Psoas muscle (tissue), 7 donors: ENCODE measurements at regions not wholly inside any gene's neighbourhood (a gene's known extent, or its start where the extent isn't known, plus 50 kb on each side); places are given as distances from the start of the nearest gene placed in this dataset.

Experiments
- ATAC-seq, 4 donors: fragments of 200-7000 bp; cut with Tn5 transposase; one replicate each; pipeline ENCODE4 v1.9.1; 2020; ENCODE audit warnings: moderate library complexity in 3 of 4, mild to moderate bottlenecking in 2 of 4
- DNase-seq, 2 donors: peaks; one replicate each; pipeline ENCODE4 v3.0.0-alpha.2; 2020
- H3K27ac ChIP-seq: fragments of 200-600 bp; one replicate; pipeline ENCODE4 v1.8.0; 2022
- H3K27me3 ChIP-seq, 3 donors: fragments of 200-600 bp in 1 of 3; one replicate each; pipeline versions ENCODE4 v1.6.1 to v1.8.0; 2013 to 2022; ENCODE audit warnings: low read length in 2 of 3, mild to moderate bottlenecking in 2 of 3, moderate library complexity in 1 of 3; ENCODE audit not compliant: insufficient read depth in 3 of 3
- H3K36me3 ChIP-seq, 2 donors: fragments of 200-600 bp in 1 of 2; one replicate each; pipeline versions ENCODE4 v1.6.1 to v1.8.0; 2013 to 2022; ENCODE audit warnings: low read depth in 1 of 2, mild to moderate bottlenecking in 1 of 2, moderate library complexity in 1 of 2; ENCODE audit not compliant: insufficient read depth in 1 of 2
- H3K4me1 ChIP-seq: fragments of 200-600 bp; one replicate; pipeline ENCODE4 v1.8.0; 2022
- H3K4me3 ChIP-seq: fragments of 200-600 bp; one replicate; pipeline ENCODE4 v1.8.0; 2022; ENCODE audit warnings: mild to moderate bottlenecking
- H3K9me3 ChIP-seq: fragments of 200-600 bp; one replicate; pipeline ENCODE4 v1.8.0; 2022
- WGBS, 3 donors: extraction: QIAGEN DNeasy Blood & Tissue Kit; methylation state at CpG; one replicate each; pipeline versions ENCODE4 v1.1.6 to v1.1.7; 2013; 5-methylcytosine and 5-hydroxymethylcytosine counted together
- intact Hi-C, 2 donors: fragments of 100-400 bp; cut with DNase I; formaldehyde crosslinking; loops; one replicate each; pipeline versions ENCODE4 v1.11.0 to v1.14.2; 2022
- TF ChIP-seq, protein P1 (sequence below): fragments of 200-600 bp; IDR thresholded peaks from one replicate; pipeline ENCODE4 v1.8.0; 2022; ENCODE audit warnings: antibody characterized with exemption
- donor health status: healthy with polysubstance abuse.
- donor health status: DM: no; HTN: no; CAD: no; lungs with moderate emphysema.
- donor health status: Bipolar disorder and iron deficiency.
- donor health status: healthy.
- donor health status: DM: yes; HTN: yes; CAD: no.
- donor health status: DM: no; HTN: no; CAD: no.
- donor health status: DM: yes; HTN: yes; CAD: no.

DNA sequence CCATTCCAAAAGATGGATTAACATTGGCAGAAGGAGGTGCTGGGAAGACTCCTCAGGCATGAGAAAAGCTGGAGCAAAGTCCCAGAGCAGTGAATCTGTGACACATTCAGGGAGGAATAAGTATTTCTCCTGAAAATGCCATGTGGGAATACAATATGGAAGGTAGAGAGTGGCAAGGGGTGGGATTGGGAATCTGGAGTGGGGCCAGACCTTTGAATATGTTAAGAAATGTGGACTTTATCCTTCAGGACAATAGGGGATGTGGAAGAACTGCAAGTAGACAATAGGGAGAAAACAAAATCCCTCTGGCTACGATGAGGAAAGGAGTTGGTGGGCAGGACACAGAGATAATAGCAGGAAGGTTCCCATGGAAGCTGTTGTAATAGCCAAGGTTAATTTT, 305.6 kb upstream of the TGFBR2 start:
- Histone ChIP-seq H3K27me3 (no peaks in the 10 kb centered on the region), H3K9me3 (no peaks in the 10 kb centered on the region), H3K27ac (no peak overlapping the region), H3K36me3 (no peaks in the 10 kb centered on the region), H3K4me3 (no peak overlapping the region), H3K4me1 (no peaks in the 10 kb centered on the region)
- WGBS, 3 donors = 63 to 84% (median 80%) methylated on average over 1 of the region's 1 CpG
- TF ChIP-seq, protein P1, sequence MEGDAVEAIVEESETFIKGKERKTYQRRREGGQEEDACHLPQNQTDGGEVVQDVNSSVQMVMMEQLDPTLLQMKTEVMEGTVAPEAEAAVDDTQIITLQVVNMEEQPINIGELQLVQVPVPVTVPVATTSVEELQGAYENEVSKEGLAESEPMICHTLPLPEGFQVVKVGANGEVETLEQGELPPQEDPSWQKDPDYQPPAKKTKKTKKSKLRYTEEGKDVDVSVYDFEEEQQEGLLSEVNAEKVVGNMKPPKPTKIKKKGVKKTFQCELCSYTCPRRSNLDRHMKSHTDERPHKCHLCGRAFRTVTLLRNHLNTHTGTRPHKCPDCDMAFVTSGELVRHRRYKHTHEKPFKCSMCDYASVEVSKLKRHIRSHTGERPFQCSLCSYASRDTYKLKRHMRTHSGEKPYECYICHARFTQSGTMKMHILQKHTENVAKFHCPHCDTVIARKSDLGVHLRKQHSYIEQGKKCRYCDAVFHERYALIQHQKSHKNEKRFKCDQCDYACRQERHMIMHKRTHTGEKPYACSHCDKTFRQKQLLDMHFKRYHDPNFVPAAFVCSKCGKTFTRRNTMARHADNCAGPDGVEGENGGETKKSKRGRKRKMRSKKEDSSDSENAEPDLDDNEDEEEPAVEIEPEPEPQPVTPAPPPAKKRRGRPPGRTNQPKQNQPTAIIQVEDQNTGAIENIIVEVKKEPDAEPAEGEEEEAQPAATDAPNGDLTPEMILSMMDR = no peak
- DNase-seq (no peak), ATAC-seq (no peak)
- intact Hi-C loops = no loop called here

DNA sequence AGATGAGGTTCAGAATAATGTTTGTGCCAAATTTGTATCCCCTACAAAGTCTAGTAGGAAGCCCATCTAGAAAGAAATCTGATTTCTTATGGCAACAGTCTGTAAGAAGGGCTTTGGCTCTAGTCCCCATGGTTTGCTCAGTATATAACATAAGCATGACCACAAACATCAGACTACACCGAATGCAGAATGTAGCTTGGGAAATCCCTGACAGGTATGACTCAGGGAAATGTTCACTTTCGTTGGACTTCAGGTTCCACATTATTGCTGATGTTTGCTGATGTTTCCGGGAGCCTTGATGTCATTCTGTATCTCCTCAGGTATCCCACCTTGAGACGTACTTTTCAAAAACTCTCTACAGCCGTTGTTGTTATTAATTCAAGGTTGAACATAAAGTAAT, 304.4 kb upstream of the TGFBR2 start:
- intact Hi-C loops = no loop called here
- no peaks in the 10 kb centered on the region for H3K4me1 ChIP-seq
- DNase-seq (no peak), ATAC-seq (no peak)
- H3K36me3 ChIP-seq = no peaks in the 10 kb centered on the region
- 69 to 83% (median 70%) methylated on average over 5 of the region's 5 CpGs for WGBS, 3 donors
- no peak overlapping the region for H3K4me3 ChIP-seq
- TF ChIP-seq, protein P1 = no peak
- no peak overlapping the region for H3K27ac ChIP-seq
- H3K27me3 ChIP-seq = no peaks in the 10 kb centered on the region
- no peaks in the 10 kb centered on the region for H3K9me3 ChIP-seq

DNA sequence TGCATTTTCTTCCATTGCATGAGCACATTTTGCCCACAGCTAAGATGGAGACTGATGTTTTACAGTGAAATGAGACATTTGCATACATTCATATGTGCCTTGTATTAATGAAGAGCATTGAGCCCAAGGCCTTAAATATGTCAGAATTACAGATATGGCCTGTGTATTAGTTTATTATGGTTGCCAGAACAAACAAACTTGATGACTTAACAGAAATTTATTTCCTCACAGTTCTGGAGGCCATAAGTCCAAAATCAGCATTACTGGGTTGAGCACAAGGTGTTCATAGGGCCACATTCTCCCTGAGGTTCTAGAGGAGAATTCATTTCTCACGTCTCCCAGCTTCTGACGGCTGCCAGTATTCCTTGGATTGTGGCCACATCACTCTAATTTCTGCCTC, 302.6 kb upstream of the TGFBR2 start:
- Histone ChIP-seq H3K27me3 (no peaks in the 10 kb centered on the region), H3K4me1 (no peaks in the 10 kb centered on the region), H3K27ac (no peak overlapping the region), H3K4me3 (no peak overlapping the region), H3K36me3 (no peaks in the 10 kb centered on the region), H3K9me3 (no peaks in the 10 kb centered on the region)
- ATAC-seq (no peak), DNase-seq (no peak)
- intact Hi-C loops = no loop called here
- TF ChIP-seq, protein P1 = no peak
- 83 to 93% (median 93%) methylated on average over 2 of the region's 2 CpGs for WGBS, 3 donors

DNA sequence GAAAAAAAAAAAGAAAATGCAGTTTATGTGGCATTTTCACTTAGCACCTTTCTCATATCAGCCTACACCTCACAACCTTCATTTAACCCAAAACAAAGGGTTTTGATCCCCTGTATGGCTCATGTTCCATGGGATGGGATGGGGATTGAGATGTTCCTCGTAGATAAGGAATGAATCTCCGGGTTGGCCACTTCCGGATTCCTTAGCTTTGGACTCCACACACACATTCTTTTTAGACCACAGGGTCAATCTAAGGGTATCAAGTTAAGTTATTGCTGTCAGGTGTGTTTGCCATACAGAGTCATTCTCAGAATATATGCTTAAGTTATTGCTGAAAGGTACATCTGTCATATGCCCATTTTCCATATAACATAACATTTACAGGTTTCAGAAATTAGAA, 301.4 kb upstream of the TGFBR2 start:
- no peaks in the 10 kb centered on the region for H3K9me3 ChIP-seq
- TF ChIP-seq, protein P1 = no peak
- no peaks in the 10 kb centered on the region for H3K27me3 ChIP-seq
- no peak for ATAC-seq
- 75 to 87% (median 80%) methylated on average over 3 of the region's 3 CpGs for WGBS, 3 donors
- H3K27ac ChIP-seq = no peak overlapping the region
- intact Hi-C loops = no loop called here
- no peak for DNase-seq
- no peaks in the 10 kb centered on the region for H3K4me1 ChIP-seq
- H3K36me3 ChIP-seq = no peaks in the 10 kb centered on the region
- no peak overlapping the region for H3K4me3 ChIP-seq

DNA sequence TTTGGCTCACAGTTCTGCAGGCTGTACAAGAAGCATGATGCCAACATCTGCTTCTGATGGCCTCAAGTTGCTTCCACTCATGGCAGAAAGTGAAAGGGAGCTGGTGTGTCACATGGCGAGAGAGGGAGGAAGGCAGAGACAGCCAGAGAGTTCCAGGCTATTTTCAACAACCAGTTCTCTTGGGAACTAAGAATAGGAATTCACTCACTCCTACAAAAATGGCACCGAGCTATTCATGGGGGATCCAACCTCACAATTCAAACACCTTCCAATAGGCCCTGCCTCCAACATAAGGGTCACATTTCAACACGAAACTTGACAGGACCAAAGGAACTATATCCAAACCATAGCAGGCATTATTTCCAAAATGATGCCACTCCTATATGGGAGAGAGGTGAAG, 299.5 kb upstream of the TGFBR2 start:
- Histone ChIP-seq H3K36me3 (no peaks in the 10 kb centered on the region), H3K27ac (no peak overlapping the region), H3K9me3 (no peaks in the 10 kb centered on the region), H3K4me1 (no peaks in the 10 kb centered on the region), H3K27me3 (no peaks in the 10 kb centered on the region), H3K4me3 (no peak overlapping the region)
- intact Hi-C loops = no loop called here
- no peak for DNase-seq
- TF ChIP-seq, protein P1 = no peak
- WGBS, 3 donors = 37 to 49% (median 38%) methylated on average over 3 of the region's 3 CpGs
- ATAC-seq = peak; percentile 37 to 82 (median 52)
